ENCODE measurements at regions not wholly inside any gene's neighbourhood (a gene's known extent, or its start where the extent isn't known, plus 50 kb on each side); places are given as distances from the start of the nearest gene placed in this dataset.

- no peaks in the 10 kb centered on the region for H3K4me1 ChIP-seq (ENCODE audit: control insufficient read depth, insufficient read depth, low read length)
- no peak overlapping the region for H3K4me3 ChIP-seq (ENCODE audit: low read length)
- no peaks in the 10 kb centered on the region for H3K9me3 ChIP-seq (ENCODE audit: control insufficient read depth, low read length)
- no peaks in the 10 kb centered on the region for H3K27me3 ChIP-seq (replicated peaks; ENCODE audit: control insufficient read depth, insufficient read depth, low read length)
- H3K9ac ChIP-seq (ENCODE audit: low read length) = no peak overlapping the region
- DNase-seq (ENCODE audit: low read depth) = no peak
- no peaks in the 10 kb centered on the region for H3K36me3 ChIP-seq (ENCODE audit: control insufficient read depth, insufficient read depth, low read length, severe bottlenecking)
These were observed 1568.2 kb upstream of the SEL1L start for GRCh38 chr14:83101846-83102245.

- Histone ChIP-seq H3K36me3 (ENCODE audit: control insufficient read depth, insufficient read depth, low read length, severe bottlenecking) (no peaks in the 10 kb centered on the region), H3K9me3 (ENCODE audit: control insufficient read depth, low read length) (no peaks in the 10 kb centered on the region), H3K4me3 (ENCODE audit: low read length) (no peak overlapping the region), H3K27me3 (replicated peaks; ENCODE audit: control insufficient read depth, insufficient read depth, low read length) (no peaks in the 10 kb centered on the region), H3K9ac (ENCODE audit: low read length) (no peak overlapping the region), H3K4me1 (ENCODE audit: control insufficient read depth, insufficient read depth, low read length) (no peaks in the 10 kb centered on the region)
- DNase-seq (ENCODE audit: low read depth) = no peak
These were observed 1584.4 kb upstream of the SEL1L start for GRCh38 chr14:83118029-83118428.

- H3K9ac ChIP-seq (ENCODE audit: low read length) = no peak overlapping the region
- no peaks in the 10 kb centered on the region for H3K36me3 ChIP-seq (ENCODE audit: control insufficient read depth, insufficient read depth, low read length, severe bottlenecking)
- H3K4me3 ChIP-seq (ENCODE audit: low read length) = no peak overlapping the region
- H3K4me1 ChIP-seq (ENCODE audit: control insufficient read depth, insufficient read depth, low read length) = no peaks in the 10 kb centered on the region
- no peaks in the 10 kb centered on the region for H3K9me3 ChIP-seq (ENCODE audit: control insufficient read depth, low read length)
- DNase-seq (ENCODE audit: low read depth) = no peak
- H3K27me3 ChIP-seq (replicated peaks; ENCODE audit: control insufficient read depth, insufficient read depth, low read length) = no peaks in the 10 kb centered on the region
These were observed 1586.5 kb upstream of the SEL1L start for GRCh38 chr14:83120187-83120586.

GRCh38 chr14:83126076-83126475 lies 1592.4 kb upstream of the SEL1L start:
- Histone ChIP-seq H3K4me1 (ENCODE audit: control insufficient read depth, insufficient read depth, low read length) (peaks cover 4% of the 10 kb centered on the region), H3K27me3 (replicated peaks; ENCODE audit: control insufficient read depth, insufficient read depth, low read length) (no peaks in the 10 kb centered on the region), H3K9ac (ENCODE audit: low read length) (no peak overlapping the region), H3K4me3 (ENCODE audit: low read length) (no peak overlapping the region), H3K36me3 (ENCODE audit: control insufficient read depth, insufficient read depth, low read length, severe bottlenecking) (no peaks in the 10 kb centered on the region), H3K9me3 (ENCODE audit: control insufficient read depth, low read length) (no peaks in the 10 kb centered on the region)
- DNase-seq (ENCODE audit: low read depth) = no peak

- no peak overlapping the region for H3K9ac ChIP-seq (ENCODE audit: low read length)
- no peak for DNase-seq (ENCODE audit: low read depth)
- H3K27me3 ChIP-seq (replicated peaks; ENCODE audit: control insufficient read depth, insufficient read depth, low read length) = no peaks in the 10 kb centered on the region
- H3K4me3 ChIP-seq (ENCODE audit: low read length) = no peak overlapping the region
- H3K36me3 ChIP-seq (ENCODE audit: control insufficient read depth, insufficient read depth, low read length, severe bottlenecking) = no peaks in the 10 kb centered on the region
- H3K9me3 ChIP-seq (ENCODE audit: control insufficient read depth, low read length) = no peaks in the 10 kb centered on the region
- H3K4me1 ChIP-seq (ENCODE audit: control insufficient read depth, insufficient read depth, low read length) = peaks cover 4% of the 10 kb centered on the region
These were observed 1595.1 kb upstream of the SEL1L start for GRCh38 chr14:83128783-83129182.

GRCh38 chr14:83129496-83129895 lies 1595.8 kb upstream of the SEL1L start:
- no peak for DNase-seq (ENCODE audit: low read depth)
- H3K27me3 ChIP-seq (replicated peaks; ENCODE audit: control insufficient read depth, insufficient read depth, low read length) = no peaks in the 10 kb centered on the region
- H3K9me3 ChIP-seq (ENCODE audit: control insufficient read depth, low read length) = no peaks in the 10 kb centered on the region
- no peaks in the 10 kb centered on the region for H3K36me3 ChIP-seq (ENCODE audit: control insufficient read depth, insufficient read depth, low read length, severe bottlenecking)
- H3K9ac ChIP-seq (ENCODE audit: low read length) = no peak overlapping the region
- no peak overlapping the region for H3K4me3 ChIP-seq (ENCODE audit: low read length)
- H3K4me1 ChIP-seq (ENCODE audit: control insufficient read depth, insufficient read depth, low read length) = peaks cover 4% of the 10 kb centered on the region

- H3K4me1 ChIP-seq (ENCODE audit: control insufficient read depth, insufficient read depth, low read length) = no peaks in the 10 kb centered on the region
- no peak for DNase-seq (ENCODE audit: low read depth)
- no peaks in the 10 kb centered on the region for H3K9me3 ChIP-seq (ENCODE audit: control insufficient read depth, low read length)
- H3K36me3 ChIP-seq (ENCODE audit: control insufficient read depth, insufficient read depth, low read length, severe bottlenecking) = no peaks in the 10 kb centered on the region
- H3K27me3 ChIP-seq (replicated peaks; ENCODE audit: control insufficient read depth, insufficient read depth, low read length) = no peaks in the 10 kb centered on the region
- no peak overlapping the region for H3K4me3 ChIP-seq (ENCODE audit: low read length)
- no peak overlapping the region for H3K9ac ChIP-seq (ENCODE audit: low read length)
These were observed 1600.5 kb upstream of the SEL1L start for GRCh38 chr14:83133981-83134645.

GRCh38 chr14:83140756-83141155 lies 1607.1 kb upstream of the SEL1L start:
- Histone ChIP-seq H3K27me3 (replicated peaks; ENCODE audit: control insufficient read depth, insufficient read depth, low read length) (no peaks in the 10 kb centered on the region), H3K9ac (ENCODE audit: low read length) (no peak overlapping the region), H3K4me1 (ENCODE audit: control insufficient read depth, insufficient read depth, low read length) (no peaks in the 10 kb centered on the region), H3K36me3 (ENCODE audit: control insufficient read depth, insufficient read depth, low read length, severe bottlenecking) (no peaks in the 10 kb centered on the region), H3K9me3 (ENCODE audit: control insufficient read depth, low read length) (no peaks in the 10 kb centered on the region), H3K4me3 (ENCODE audit: low read length) (no peak overlapping the region)
- DNase-seq (ENCODE audit: low read depth) = no peak

GRCh38 chr14:83147006-83147405 lies 1613.4 kb upstream of the SEL1L start:
- Histone ChIP-seq H3K27me3 (replicated peaks; ENCODE audit: control insufficient read depth, insufficient read depth, low read length) (no peaks in the 10 kb centered on the region), H3K4me1 (ENCODE audit: control insufficient read depth, insufficient read depth, low read length) (no peaks in the 10 kb centered on the region), H3K9ac (ENCODE audit: low read length) (no peak overlapping the region), H3K36me3 (ENCODE audit: control insufficient read depth, insufficient read depth, low read length, severe bottlenecking) (no peaks in the 10 kb centered on the region), H3K9me3 (ENCODE audit: control insufficient read depth, low read length) (no peaks in the 10 kb centered on the region), H3K4me3 (ENCODE audit: low read length) (no peak overlapping the region)
- DNase-seq (ENCODE audit: low read depth) = peak; percentile 11

- Histone ChIP-seq H3K4me1 (ENCODE audit: control insufficient read depth, insufficient read depth, low read length) (no peaks in the 10 kb centered on the region), H3K4me3 (ENCODE audit: low read length) (no peak overlapping the region), H3K36me3 (ENCODE audit: control insufficient read depth, insufficient read depth, low read length, severe bottlenecking) (no peaks in the 10 kb centered on the region), H3K27me3 (replicated peaks; ENCODE audit: control insufficient read depth, insufficient read depth, low read length) (no peaks in the 10 kb centered on the region), H3K9me3 (ENCODE audit: control insufficient read depth, low read length) (no peaks in the 10 kb centered on the region), H3K9ac (ENCODE audit: low read length) (no peak overlapping the region)
- no peak for DNase-seq (ENCODE audit: low read depth)
These were observed 1617.9 kb upstream of the SEL1L start for GRCh38 chr14:83151571-83151970.

- Histone ChIP-seq H3K36me3 (ENCODE audit: control insufficient read depth, insufficient read depth, low read length, severe bottlenecking) (no peaks in the 10 kb centered on the region), H3K27me3 (replicated peaks; ENCODE audit: control insufficient read depth, insufficient read depth, low read length) (no peaks in the 10 kb centered on the region), H3K4me3 (ENCODE audit: low read length) (no peak overlapping the region), H3K4me1 (ENCODE audit: control insufficient read depth, insufficient read depth, low read length) (no peaks in the 10 kb centered on the region), H3K9me3 (ENCODE audit: control insufficient read depth, low read length) (no peaks in the 10 kb centered on the region), H3K9ac (ENCODE audit: low read length) (no peak overlapping the region)
- no peak for DNase-seq (ENCODE audit: low read depth)
These were observed 1619.4 kb upstream of the SEL1L start for GRCh38 chr14:83153081-83153480.

- no peaks in the 10 kb centered on the region for H3K36me3 ChIP-seq (ENCODE audit: control insufficient read depth, insufficient read depth, low read length, severe bottlenecking)
- no peak overlapping the region for H3K4me3 ChIP-seq (ENCODE audit: low read length)
- H3K9ac ChIP-seq (ENCODE audit: low read length) = no peak overlapping the region
- DNase-seq (ENCODE audit: low read depth) = no peak
- H3K9me3 ChIP-seq (ENCODE audit: control insufficient read depth, low read length) = no peaks in the 10 kb centered on the region
- peaks cover 28% of the 10 kb centered on the region for H3K4me1 ChIP-seq (ENCODE audit: control insufficient read depth, insufficient read depth, low read length)
- H3K27me3 ChIP-seq (replicated peaks; ENCODE audit: control insufficient read depth, insufficient read depth, low read length) = no peaks in the 10 kb centered on the region
These were observed 1628.8 kb upstream of the SEL1L start for GRCh38 chr14:83162361-83162929.

Data from adipocyte (in vitro differentiated cells).